Activated CD8-positive, alpha-beta T cell treated with anti-CD3 and anti-CD28 coated beads, Interleukin-2, amount 10 ng/mL, durations not matched to agents 7 days and 5 days (primary cell): ENCODE measurements at regions not wholly inside any gene's neighbourhood (a gene's known extent, or its start where the extent isn't known, plus 50 kb on each side); places are given as distances from the start of the nearest gene placed in this dataset.

Source experiments
- ATAC-seq: fragments of 150-1000 bp; cut with Tn5 transposase; one replicate; pipeline ENCODE4 v1.10.0; 2021; ENCODE audit warnings: moderate library complexity
- CTCF ChIA-PET: fragments of 350-600 bp; sonication (Branson Sonifier 250); formaldehyde crosslinking; loops from one replicate; lab custom pipeline; 2021; ENCODE audit warnings: antibody characterized with exemption; lab: Charles Lee
- POLR2A ChIA-PET: fragments of 350-600 bp; sonication (Branson Sonifier 250); formaldehyde crosslinking; loops from one replicate; lab custom pipeline; 2021; ENCODE audit warnings: antibody characterized with exemption; lab: Charles Lee
- DNase-seq: peaks from one replicate; pipeline ENCODE4 v3.0.0-alpha.2; 2020
- H3K27ac Mint-ChIP-seq: one replicate; pipeline ENCODE4 v1.8.0; 2021; ENCODE audit warnings: mild to moderate bottlenecking, mixed read lengths
- H3K27me3 Mint-ChIP-seq: one replicate; pipeline ENCODE4 v1.8.0; 2021; ENCODE audit warnings: low read depth, mixed read lengths
- H3K36me3 Mint-ChIP-seq: one replicate; pipeline ENCODE4 v1.8.0; 2021; ENCODE audit warnings: low read depth, mixed read lengths
- H3K4me1 Mint-ChIP-seq: one replicate; pipeline ENCODE4 v1.8.0; 2021; ENCODE audit warnings: low read depth, mixed read lengths
- H3K4me3 Mint-ChIP-seq: one replicate; pipeline ENCODE4 v1.8.0; 2021; ENCODE audit warnings: mild to moderate bottlenecking, mixed read lengths
- H3K9me3 Mint-ChIP-seq: one replicate; pipeline ENCODE4 v1.8.0; 2022; ENCODE audit warnings: mixed read lengths; ENCODE audit not compliant: insufficient read depth

DNA sequence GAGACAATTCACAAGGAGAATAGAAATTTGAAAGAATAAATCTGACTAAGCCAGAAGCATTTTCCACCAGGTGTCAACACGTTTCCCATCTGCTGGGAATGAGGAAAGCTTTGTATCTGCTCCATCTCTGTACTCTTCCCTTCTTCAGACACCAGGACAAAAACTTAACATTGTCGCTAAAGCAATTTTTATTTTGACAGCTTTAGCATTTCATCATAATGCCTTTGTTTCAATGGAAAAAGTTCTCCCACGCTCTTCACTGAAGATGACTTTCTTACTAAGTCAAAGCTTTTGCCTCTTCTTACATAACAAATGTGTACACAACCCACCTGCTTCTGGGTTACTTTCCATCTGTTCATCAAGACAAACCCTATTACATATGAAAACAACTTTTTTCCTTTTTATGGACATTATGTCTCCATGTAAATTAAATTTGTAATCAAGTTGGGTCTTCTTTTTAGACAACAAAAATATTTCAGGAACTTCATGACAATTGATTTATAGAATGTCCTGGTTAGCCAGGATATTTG, 141.7 kb upstream of the GUCY1A1 start:
- ChIA-PET CTCF (no interaction called here), POLR2A (interaction anchor here (0.6 kb wide), 1 partner anchor 168 kb away, joined by 5 read pairs; no protein-coding TSS in a partner anchor)
- ATAC-seq, result no peak
- H3K27ac Mint-ChIP-seq, result no peak overlapping the region
- no peaks in the 10 kb centered on the region for H3K36me3 Mint-ChIP-seq
- no peak for DNase-seq
- no peak overlapping the region for H3K4me3 Mint-ChIP-seq
- H3K4me1 Mint-ChIP-seq, result no peaks in the 10 kb centered on the region
- no peaks in the 10 kb centered on the region for H3K9me3 Mint-ChIP-seq
- H3K27me3 Mint-ChIP-seq, result peaks cover 4% of the 10 kb centered on the region

DNA sequence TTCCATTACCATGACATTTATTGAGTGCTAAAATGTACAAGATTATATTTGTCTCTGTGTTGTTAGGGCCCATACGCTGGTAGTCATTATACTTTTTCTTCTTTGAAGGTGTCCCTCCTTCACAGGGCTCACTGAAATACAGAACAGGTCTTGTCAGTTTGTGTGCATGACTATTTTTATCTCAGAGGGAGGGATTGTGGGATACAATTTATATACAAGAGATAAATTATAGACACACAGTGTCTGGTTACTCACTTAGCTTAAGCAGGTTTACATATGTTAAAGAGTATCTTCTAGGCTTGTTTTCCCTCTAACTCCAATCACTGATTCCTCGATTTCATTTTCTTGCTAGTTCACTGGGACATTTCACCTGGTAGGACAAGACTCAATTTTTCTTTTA, 143.3 kb upstream of the GUCY1A1 start:
- no peaks in the 10 kb centered on the region for H3K9me3 Mint-ChIP-seq
- no peak overlapping the region for H3K27ac Mint-ChIP-seq
- ChIA-PET CTCF (interaction anchor here (1.1 kb wide), 1 partner anchor 263 kb away, joined by 3 read pairs; no protein-coding TSS in a partner anchor), POLR2A (no interaction called here)
- DNase-seq, result no peak
- no peaks in the 10 kb centered on the region for H3K4me1 Mint-ChIP-seq
- no peak overlapping the region for H3K4me3 Mint-ChIP-seq
- no peaks in the 10 kb centered on the region for H3K36me3 Mint-ChIP-seq
- no peak for ATAC-seq
- peaks cover 4% of the 10 kb centered on the region for H3K27me3 Mint-ChIP-seq

DNA sequence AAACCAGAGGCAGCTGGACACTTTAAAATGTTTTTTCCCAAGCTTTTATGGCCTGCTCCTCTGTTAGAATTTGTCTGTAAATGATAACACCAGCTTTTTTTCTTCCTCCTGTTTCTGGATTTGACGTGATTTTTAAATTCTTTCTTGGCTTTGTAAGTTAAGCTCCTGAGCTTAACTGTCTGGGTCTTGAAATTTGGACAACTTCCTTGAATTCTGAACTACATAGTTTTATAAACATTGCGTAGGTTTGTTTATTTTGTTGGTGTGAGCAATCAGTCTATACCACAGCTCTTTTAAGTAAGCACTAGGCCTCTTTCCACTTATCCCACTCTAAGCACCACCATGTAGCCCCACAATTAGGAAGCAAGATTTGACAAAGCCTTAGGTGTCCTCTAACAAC, 144.4 kb upstream of the GUCY1A1 start:
- peaks cover 4% of the 10 kb centered on the region for H3K27me3 Mint-ChIP-seq
- ChIA-PET POLR2A (no interaction called here), CTCF (interaction anchor here (0.6 to 0.8 kb wide), 2 partner anchors 16 to 288 kb away, joined by 3 read pairs; no protein-coding TSS in a partner anchor)
- no peak for ATAC-seq
- H3K36me3 Mint-ChIP-seq, result no peaks in the 10 kb centered on the region
- no peak for DNase-seq
- no peaks in the 10 kb centered on the region for H3K4me1 Mint-ChIP-seq
- H3K4me3 Mint-ChIP-seq, result no peak overlapping the region
- no peak overlapping the region for H3K27ac Mint-ChIP-seq
- H3K9me3 Mint-ChIP-seq, result no peaks in the 10 kb centered on the region

DNA sequence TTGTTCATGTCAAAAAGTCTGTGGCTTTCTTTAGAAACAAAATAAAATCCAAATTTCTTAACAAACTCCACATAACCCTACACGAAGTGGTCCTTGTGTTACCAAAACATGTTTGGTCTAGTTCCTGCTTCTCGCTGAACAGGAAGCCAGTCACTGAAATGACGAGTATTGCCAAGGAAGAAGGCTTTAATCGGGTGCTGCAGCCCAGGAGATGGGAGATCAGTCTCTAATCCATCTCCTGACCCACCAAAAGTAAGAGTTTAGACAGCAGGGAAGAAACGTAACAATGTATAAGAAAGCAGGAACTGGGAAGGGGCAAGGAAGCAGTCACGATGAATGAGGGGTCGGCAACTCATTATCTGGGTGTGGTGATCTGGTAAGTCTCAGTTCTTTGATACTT, 144.6 kb upstream of the MAP9 start:
- Mint-ChIP-seq H3K9me3 (no peaks in the 10 kb centered on the region), H3K27me3 (peaks cover 4% of the 10 kb centered on the region), H3K36me3 (no peaks in the 10 kb centered on the region), H3K4me3 (no peak overlapping the region), H3K27ac (no peak overlapping the region), H3K4me1 (no peaks in the 10 kb centered on the region)
- ATAC-seq (no peak), DNase-seq (no peak)
- CTCF ChIA-PET, result interaction anchor here (0.8 kb wide), 1 partner anchor 289 kb away, joined by 3 read pairs; no protein-coding TSS in a partner anchor
- POLR2A ChIA-PET, result no interaction called here

DNA sequence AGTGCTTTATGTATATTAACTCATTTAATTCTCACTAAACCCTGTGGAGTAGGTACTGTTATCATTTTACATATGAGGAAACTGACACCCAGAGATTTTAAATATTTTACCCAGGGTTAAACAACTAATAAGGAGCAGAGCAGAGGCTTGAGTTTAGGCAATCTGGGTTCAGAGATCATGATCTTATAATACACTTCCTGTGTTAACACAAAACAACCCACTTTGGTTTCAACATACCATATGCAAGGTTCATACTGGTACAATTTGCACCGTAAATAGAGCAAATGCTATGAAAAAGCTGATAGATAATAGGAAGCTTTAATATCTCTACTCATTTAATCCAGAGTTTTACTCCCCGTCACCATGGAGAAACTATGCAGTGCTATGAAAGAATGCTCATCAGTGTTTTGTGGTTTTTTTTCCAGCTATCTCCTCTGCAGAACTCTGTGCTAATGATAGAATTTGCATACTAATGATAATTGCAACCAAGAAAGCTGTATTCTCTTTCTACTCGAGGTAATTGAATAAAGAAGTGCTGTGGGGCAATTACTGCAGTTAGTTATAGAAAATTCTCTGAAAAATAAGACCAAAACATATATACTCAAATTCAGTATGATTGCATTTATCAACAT, 138.8 kb upstream of the MAP9 start:
- no peak for DNase-seq
- Mint-ChIP-seq H3K4me3 (no peak overlapping the region), H3K4me1 (peaks cover 6% of the 10 kb centered on the region), H3K36me3 (no peaks in the 10 kb centered on the region), H3K27ac (no peak overlapping the region), H3K9me3 (no peaks in the 10 kb centered on the region), H3K27me3 (no peaks in the 10 kb centered on the region)
- CTCF ChIA-PET, result no interaction called here
- no peak for ATAC-seq
- POLR2A ChIA-PET, result no interaction called here

DNA sequence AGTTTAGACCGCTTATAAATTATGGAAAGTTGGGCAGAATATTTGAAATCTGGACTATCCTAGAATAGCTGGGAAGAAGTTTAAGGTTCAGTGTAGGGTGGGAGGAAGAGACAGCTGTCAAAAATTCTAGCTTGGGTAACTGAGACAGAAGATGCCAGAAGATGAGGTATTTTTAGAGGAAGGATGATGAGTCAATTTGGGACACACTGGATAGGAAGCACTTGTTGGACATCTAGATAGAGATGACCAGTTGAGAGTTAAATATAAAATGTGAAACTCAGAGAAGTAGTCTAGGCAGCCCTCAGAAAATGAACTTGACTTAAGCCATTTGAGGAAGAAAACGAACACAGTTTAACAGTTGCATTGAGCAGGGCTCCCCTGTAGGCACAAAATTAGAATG, 137.9 kb upstream of the MAP9 start:
- CTCF ChIA-PET, result no interaction called here
- no peak for ATAC-seq
- peaks cover 6% of the 10 kb centered on the region for H3K4me1 Mint-ChIP-seq
- no peaks in the 10 kb centered on the region for H3K9me3 Mint-ChIP-seq
- no peaks in the 10 kb centered on the region for H3K27me3 Mint-ChIP-seq
- no peak for DNase-seq
- H3K4me3 Mint-ChIP-seq, result no peak overlapping the region
- no peaks in the 10 kb centered on the region for H3K36me3 Mint-ChIP-seq
- H3K27ac Mint-ChIP-seq, result no peak overlapping the region
- POLR2A ChIA-PET, result no interaction called here

DNA sequence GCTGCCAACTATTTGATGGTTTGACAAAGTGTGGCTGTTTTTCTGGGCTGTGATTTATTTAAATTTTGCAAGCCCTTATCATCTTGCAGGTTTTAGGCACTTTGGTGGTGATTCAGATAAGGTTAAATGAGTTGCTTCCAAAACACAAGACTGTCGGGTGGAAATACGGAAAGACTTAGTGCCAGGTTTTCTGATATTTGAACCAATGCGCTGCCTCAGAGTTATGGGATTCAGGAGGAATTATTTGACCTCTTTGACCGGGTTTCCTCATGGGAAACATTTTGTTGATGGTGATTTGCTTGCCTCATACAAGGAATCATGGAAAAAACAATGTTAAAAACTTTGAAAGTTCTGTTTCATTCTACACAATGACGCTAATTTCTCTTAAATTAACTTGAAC, 136.1 kb upstream of the MAP9 start:
- Mint-ChIP-seq H3K27me3 (no peaks in the 10 kb centered on the region), H3K27ac (no peak overlapping the region), H3K4me1 (peaks cover 6% of the 10 kb centered on the region), H3K4me3 (no peak overlapping the region), H3K36me3 (no peaks in the 10 kb centered on the region), H3K9me3 (no peaks in the 10 kb centered on the region)
- CTCF ChIA-PET, result no interaction called here
- POLR2A ChIA-PET, result no interaction called here
- DNase-seq (no peak), ATAC-seq (no peak)

DNA sequence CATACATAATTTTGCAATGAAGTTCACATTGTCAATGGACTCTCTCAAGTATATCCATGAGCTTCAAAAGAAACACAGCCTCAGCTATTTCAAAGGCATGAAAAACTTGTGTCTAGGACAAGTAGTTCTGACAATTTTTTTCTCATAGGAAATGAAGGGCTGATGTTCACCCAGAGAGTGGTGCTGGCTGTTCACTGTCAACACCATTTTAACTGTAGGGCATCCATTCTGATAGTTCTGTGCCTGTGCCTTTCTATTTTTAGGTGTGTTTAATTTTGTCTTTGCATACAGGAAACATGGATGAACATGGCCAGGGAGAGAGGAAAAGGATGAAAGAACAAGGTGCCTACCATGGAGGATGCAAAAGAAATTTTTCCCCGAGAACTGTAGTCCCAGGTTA, 135.3 kb upstream of the MAP9 start:
- Mint-ChIP-seq H3K27ac (no peak overlapping the region), H3K4me1 (peaks cover 6% of the 10 kb centered on the region), H3K27me3 (no peaks in the 10 kb centered on the region), H3K36me3 (no peaks in the 10 kb centered on the region), H3K4me3 (no peak overlapping the region), H3K9me3 (no peaks in the 10 kb centered on the region)
- DNase-seq (no peak), ATAC-seq (no peak)
- POLR2A ChIA-PET, result no interaction called here
- CTCF ChIA-PET, result interaction anchor here (1.3 kb wide), 1 partner anchor 11 kb away, joined by 4 read pairs; no protein-coding TSS in a partner anchor

DNA sequence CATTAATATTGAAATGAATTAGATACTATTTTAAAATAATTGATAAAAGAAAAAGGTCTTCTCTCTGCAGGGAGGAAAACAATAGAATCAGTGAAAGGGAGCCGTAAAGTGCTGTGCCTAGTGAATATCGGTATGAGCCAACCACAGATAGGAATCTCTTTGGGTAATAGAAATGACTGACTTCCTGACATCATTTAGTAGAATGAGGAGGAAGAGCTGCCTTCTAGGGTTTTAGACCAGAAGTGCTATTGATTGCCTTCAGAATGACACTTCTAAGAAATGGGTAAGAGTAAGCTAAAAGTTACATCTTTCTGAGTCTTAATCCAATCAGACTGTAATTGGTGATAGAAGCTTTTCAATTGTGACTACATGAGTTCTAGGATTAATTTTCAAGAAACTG, 134.0 kb upstream of the MAP9 start:
- Mint-ChIP-seq H3K9me3 (no peaks in the 10 kb centered on the region), H3K27ac (no peak overlapping the region), H3K27me3 (no peaks in the 10 kb centered on the region), H3K36me3 (no peaks in the 10 kb centered on the region), H3K4me1 (peaks cover 6% of the 10 kb centered on the region), H3K4me3 (no peak overlapping the region)
- ChIA-PET CTCF (interaction anchor here (0.9 to 1.3 kb wide), 2 partner anchors 9 to 18 kb away, joined by 4 read pairs; no protein-coding TSS in a partner anchor), POLR2A (interaction anchor here (0.7 kb wide), 1 partner anchor 30 kb away, joined by 3 read pairs; no protein-coding TSS in a partner anchor)
- DNase-seq, result no peak
- ATAC-seq, result no peak

DNA sequence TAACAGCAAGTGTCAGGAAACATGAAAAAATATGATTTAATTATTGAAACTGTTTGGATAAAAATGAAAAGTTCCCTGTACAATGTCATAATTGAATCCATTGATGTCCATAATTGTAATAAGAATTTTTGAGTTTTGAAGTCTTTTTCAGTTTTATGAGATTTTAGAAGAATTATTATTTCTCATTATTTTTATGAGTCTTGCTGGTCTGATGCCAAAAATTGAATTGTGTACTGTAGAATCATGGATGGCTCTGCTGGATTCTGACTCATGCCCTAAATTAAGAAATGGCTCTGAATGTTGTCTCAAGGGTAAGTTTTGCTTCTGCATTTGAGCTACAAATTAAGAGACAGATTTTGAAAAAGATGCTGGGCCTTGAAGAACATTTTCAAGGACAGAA, 132.8 kb upstream of the MAP9 start:
- ATAC-seq, result no peak
- POLR2A ChIA-PET, result no interaction called here
- DNase-seq, result no peak
- Mint-ChIP-seq H3K36me3 (no peaks in the 10 kb centered on the region), H3K4me1 (peaks cover 6% of the 10 kb centered on the region), H3K27ac (no peak overlapping the region), H3K9me3 (no peaks in the 10 kb centered on the region), H3K4me3 (no peak overlapping the region), H3K27me3 (no peaks in the 10 kb centered on the region)
- CTCF ChIA-PET, result no interaction called here

DNA sequence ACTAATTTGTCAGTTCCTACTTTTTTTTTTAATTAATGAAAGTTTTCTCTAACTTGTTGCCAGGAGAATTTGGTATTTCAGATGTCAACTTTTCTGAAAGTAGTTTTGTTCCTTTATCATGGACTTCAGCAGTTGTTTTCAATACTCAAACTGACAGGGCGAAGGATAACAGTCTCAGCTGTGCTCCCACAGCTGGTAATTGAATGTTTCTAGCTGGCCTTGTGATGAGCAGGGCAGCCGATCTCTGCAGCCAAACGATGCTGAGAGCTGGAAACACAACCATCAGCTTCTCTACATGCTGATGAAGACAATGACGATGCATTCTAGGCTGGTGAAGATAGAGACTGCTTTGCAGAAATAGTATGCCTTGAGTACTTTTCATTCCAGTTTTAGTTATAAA, 130.0 kb upstream of the MAP9 start:
- H3K4me1 Mint-ChIP-seq, result peaks cover 6% of the 10 kb centered on the region
- H3K9me3 Mint-ChIP-seq, result no peaks in the 10 kb centered on the region
- ATAC-seq (no peak), DNase-seq (no peak)
- H3K36me3 Mint-ChIP-seq, result no peaks in the 10 kb centered on the region
- no peak overlapping the region for H3K27ac Mint-ChIP-seq
- no peaks in the 10 kb centered on the region for H3K27me3 Mint-ChIP-seq
- H3K4me3 Mint-ChIP-seq, result no peak overlapping the region
- CTCF ChIA-PET, result interaction anchor here (0.7 to 0.8 kb wide), 2 partner anchors 14 to 16 kb away, joined by 3 read pairs; no protein-coding TSS in a partner anchor
- POLR2A ChIA-PET, result no interaction called here

DNA sequence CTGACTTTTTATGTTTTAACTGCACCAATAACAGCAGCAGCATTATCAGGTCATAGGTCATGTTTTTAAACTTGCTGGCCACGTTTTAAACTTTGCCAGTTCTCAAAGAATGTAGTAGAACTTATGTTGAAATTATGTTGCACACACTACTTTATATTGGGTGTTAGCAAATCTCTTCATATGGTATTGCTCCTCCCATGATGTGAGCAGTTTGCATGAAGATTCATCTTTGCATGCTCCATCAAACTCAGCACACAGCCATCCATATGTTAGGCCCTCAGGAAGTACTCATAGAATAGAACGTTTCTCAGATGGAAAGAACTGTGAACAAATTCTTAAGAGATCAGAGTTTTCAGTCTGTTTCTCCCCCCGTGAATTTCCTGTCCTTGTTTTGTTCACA, 128.6 kb upstream of the MAP9 start:
- H3K9me3 Mint-ChIP-seq, result no peaks in the 10 kb centered on the region
- no peak for DNase-seq
- H3K36me3 Mint-ChIP-seq, result no peaks in the 10 kb centered on the region
- H3K4me1 Mint-ChIP-seq, result no peaks in the 10 kb centered on the region
- H3K4me3 Mint-ChIP-seq, result no peak overlapping the region
- ATAC-seq, result no peak
- CTCF ChIA-PET, result no interaction called here
- no peak overlapping the region for H3K27ac Mint-ChIP-seq
- H3K27me3 Mint-ChIP-seq, result no peaks in the 10 kb centered on the region
- POLR2A ChIA-PET, result no interaction called here
